Glutamatergic neuron (in vitro differentiated cells): ENCODE measurements at regions not wholly inside any gene's neighbourhood (a gene's known extent, or its start where the extent isn't known, plus 50 kb on each side); places are given as distances from the start of the nearest gene placed in this dataset.

Experiments used
- DNase-seq: peaks from one replicate; pipeline ENCODE4 v3.0.0; 2022
- H3K27ac Mint-ChIP-seq: one replicate; pipeline ENCODE4 v1.8.0; 2020; ENCODE audit warnings: mild to moderate bottlenecking, mixed read lengths, inconsistent platforms; ENCODE audit not compliant: unreplicated experiment
- H3K27me3 Mint-ChIP-seq: one replicate; pipeline ENCODE4 v1.8.0; 2020; ENCODE audit warnings: mild to moderate bottlenecking, moderate library complexity, mixed read lengths, inconsistent platforms; ENCODE audit not compliant: unreplicated experiment
- H3K36me3 Mint-ChIP-seq: one replicate; pipeline ENCODE4 v1.8.0; 2020; ENCODE audit warnings: mild to moderate bottlenecking, mixed read lengths, inconsistent platforms; ENCODE audit not compliant: unreplicated experiment
- H3K4me1 Mint-ChIP-seq: one replicate; pipeline ENCODE4 v1.8.0; 2020; ENCODE audit warnings: mild to moderate bottlenecking, low read depth, mixed read lengths, inconsistent platforms; ENCODE audit not compliant: unreplicated experiment
- H3K4me3 Mint-ChIP-seq: one replicate; pipeline ENCODE4 v1.8.0; 2020; ENCODE audit warnings: mild to moderate bottlenecking, mixed read lengths, inconsistent platforms; ENCODE audit not compliant: unreplicated experiment
- H3K9me3 Mint-ChIP-seq: one replicate; pipeline ENCODE4 v1.8.0; 2020; ENCODE audit warnings: mild to moderate bottlenecking, moderate library complexity, mixed read lengths, inconsistent platforms; ENCODE audit not compliant: unreplicated experiment
- CTCF ChIP-seq: fragments of 200-600 bp; sonication (generic); IDR thresholded peaks from one replicate; pipeline ENCODE4 v1.5.0; 2021; ENCODE audit not compliant: partially characterized antibody, unreplicated experiment

- DNase-seq = no peak
- Mint-ChIP-seq H3K27me3 (no peaks in the 10 kb centered on the region), H3K36me3 (no peaks in the 10 kb centered on the region), H3K4me3 (no peak overlapping the region), H3K9me3 (peaks cover 3% of the 10 kb centered on the region), H3K4me1 (peaks cover 30% of the 10 kb centered on the region), H3K27ac (no peak overlapping the region)
- no peak for TF ChIP-seq CTCF
Observed at GRCh38 chr5:34487159-34487879, 168.8 kb upstream of the RAI14 start.

- Mint-ChIP-seq H3K9me3 (peaks cover 3% of the 10 kb centered on the region), H3K4me1 (peaks cover 30% of the 10 kb centered on the region), H3K27me3 (no peaks in the 10 kb centered on the region), H3K36me3 (no peaks in the 10 kb centered on the region), H3K27ac (no peak overlapping the region), H3K4me3 (no peak overlapping the region)
- no peak for TF ChIP-seq CTCF
- DNase-seq = no peak
Observed at GRCh38 chr5:34487956-34488355, 168.2 kb upstream of the RAI14 start.

GRCh38 chr5:34488984-34489383, 167.1 kb upstream of the RAI14 start:
- Mint-ChIP-seq H3K27ac (no peak overlapping the region), H3K36me3 (peaks cover 3% of the 10 kb centered on the region), H3K4me3 (no peak overlapping the region), H3K27me3 (peaks cover 3% of the 10 kb centered on the region), H3K4me1 (peaks cover 30% of the 10 kb centered on the region), H3K9me3 (peaks cover 4% of the 10 kb centered on the region)
- DNase-seq = no peak
- TF ChIP-seq CTCF = no peak

- TF ChIP-seq CTCF = no peak
- H3K4me3 Mint-ChIP-seq = peak overlapping the region; percentile 61
- H3K27ac Mint-ChIP-seq = peak overlapping the region; percentile 28
- H3K27me3 Mint-ChIP-seq = peaks cover 3% of the 10 kb centered on the region
- H3K4me1 Mint-ChIP-seq = peaks cover 23% of the 10 kb centered on the region
- peaks cover 5% of the 10 kb centered on the region for H3K36me3 Mint-ChIP-seq
- peaks cover 4% of the 10 kb centered on the region for H3K9me3 Mint-ChIP-seq
- DNase-seq = peak; percentile 59
Observed at GRCh38 chr5:34490506-34491250, 165.4 kb upstream of the RAI14 start.

DNA sequence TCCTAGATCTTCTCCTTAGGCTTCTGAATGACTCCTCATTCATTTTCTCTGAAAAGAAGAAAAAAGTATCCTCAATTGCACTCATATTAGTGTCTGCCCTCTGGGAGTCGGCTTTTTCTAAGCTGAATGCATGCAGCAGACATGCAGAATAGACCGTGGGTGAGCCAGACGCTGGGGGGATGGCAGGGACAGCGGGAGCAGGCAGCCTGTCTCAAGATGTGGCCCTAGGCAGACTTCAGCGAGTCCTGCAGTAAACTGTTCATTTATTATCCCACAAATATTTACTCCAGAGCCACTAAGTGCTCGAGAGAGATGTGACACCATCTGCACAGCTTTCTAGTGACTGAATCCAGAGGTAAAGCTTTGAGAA, 164.9 kb upstream of the RAI14 start:
- Mint-ChIP-seq H3K4me1 (peaks cover 21% of the 10 kb centered on the region), H3K27ac (peak overlapping the region; percentile 28), H3K4me3 (peak overlapping the region; percentile 61), H3K9me3 (peaks cover 4% of the 10 kb centered on the region), H3K36me3 (peaks cover 5% of the 10 kb centered on the region), H3K27me3 (peaks cover 3% of the 10 kb centered on the region)
- no peak for TF ChIP-seq CTCF
- peak; percentile 38 for DNase-seq
